ENCODE measurements at regions not wholly inside any gene's neighbourhood (a gene's known extent, or its start where the extent isn't known, plus 50 kb on each side); places are given as distances from the start of the nearest gene placed in this dataset.
"Not testable (repeated sequence)": the region's sequence is repeated elsewhere in the genome, so short reads cannot be mapped to it uniquely, and the experiment has no call there.

GRCh38 chr2:77642339-77642738 lies 120.2 kb upstream of the LRRTM4 start:
- Histone ChIP-seq H3K4me3 (ENCODE audit: low read length) (no peak overlapping the region), H3K4me1 (ENCODE audit: control insufficient read depth, insufficient read depth, low read length) (no peaks in the 10 kb centered on the region), H3K36me3 (ENCODE audit: control insufficient read depth, insufficient read depth, low read length) (no peaks in the 10 kb centered on the region), H3K9ac (ENCODE audit: low read length) (no peak overlapping the region), H3K27me3 (ENCODE audit: control insufficient read depth, insufficient read depth, low read length) (no peaks in the 10 kb centered on the region), H3K27ac (ENCODE audit: low read depth, low read length) (no peak overlapping the region)

GRCh38 chr2:77649856-77650255 lies 127.7 kb upstream of the LRRTM4 start:
- H3K9ac ChIP-seq (ENCODE audit: low read length), result no peak overlapping the region
- H3K36me3 ChIP-seq (ENCODE audit: control insufficient read depth, insufficient read depth, low read length), result no peaks in the 10 kb centered on the region
- no peaks in the 10 kb centered on the region for H3K4me1 ChIP-seq (ENCODE audit: control insufficient read depth, insufficient read depth, low read length)
- no peaks in the 10 kb centered on the region for H3K27me3 ChIP-seq (ENCODE audit: control insufficient read depth, insufficient read depth, low read length)
- H3K27ac ChIP-seq (ENCODE audit: low read depth, low read length), result no peak overlapping the region
- H3K4me3 ChIP-seq (ENCODE audit: low read length), result no peak overlapping the region

GRCh38 chr2:77652499-77652898 lies 130.3 kb upstream of the LRRTM4 start:
- Histone ChIP-seq H3K9ac (ENCODE audit: low read length) (no peak overlapping the region), H3K27ac (ENCODE audit: low read depth, low read length) (no peak overlapping the region), H3K4me3 (ENCODE audit: low read length) (no peak overlapping the region), H3K4me1 (ENCODE audit: control insufficient read depth, insufficient read depth, low read length) (no peaks in the 10 kb centered on the region), H3K36me3 (ENCODE audit: control insufficient read depth, insufficient read depth, low read length) (no peaks in the 10 kb centered on the region), H3K27me3 (ENCODE audit: control insufficient read depth, insufficient read depth, low read length) (no peaks in the 10 kb centered on the region)

GRCh38 chr2:77664491-77664890 lies 142.3 kb upstream of the LRRTM4 start:
- Histone ChIP-seq H3K4me3 (ENCODE audit: low read length) (no peak overlapping the region), H3K9ac (ENCODE audit: low read length) (no peak overlapping the region), H3K36me3 (ENCODE audit: control insufficient read depth, insufficient read depth, low read length) (no peaks in the 10 kb centered on the region), H3K27ac (ENCODE audit: low read depth, low read length) (no peak overlapping the region), H3K27me3 (ENCODE audit: control insufficient read depth, insufficient read depth, low read length) (no peaks in the 10 kb centered on the region), H3K4me1 (ENCODE audit: control insufficient read depth, insufficient read depth, low read length) (no peaks in the 10 kb centered on the region)

GRCh38 chr2:77666251-77666980 lies 144.2 kb upstream of the LRRTM4 start:
- H3K9ac ChIP-seq (ENCODE audit: low read length), result no peak overlapping the region
- H3K27me3 ChIP-seq (ENCODE audit: control insufficient read depth, insufficient read depth, low read length), result no peaks in the 10 kb centered on the region
- no peaks in the 10 kb centered on the region for H3K36me3 ChIP-seq (ENCODE audit: control insufficient read depth, insufficient read depth, low read length)
- no peak overlapping the region for H3K4me3 ChIP-seq (ENCODE audit: low read length)
- H3K27ac ChIP-seq (ENCODE audit: low read depth, low read length), result no peak overlapping the region
- H3K4me1 ChIP-seq (ENCODE audit: control insufficient read depth, insufficient read depth, low read length), result no peaks in the 10 kb centered on the region

GRCh38 chr2:77684543-77685319 lies 162.6 kb upstream of the LRRTM4 start:
- not testable (repeated sequence) for H3K27ac ChIP-seq (ENCODE audit: low read depth, low read length); H3K27me3 ChIP-seq (ENCODE audit: control insufficient read depth, insufficient read depth, low read length); H3K4me1 ChIP-seq (ENCODE audit: control insufficient read depth, insufficient read depth, low read length); H3K4me3 ChIP-seq (ENCODE audit: low read length); H3K9ac ChIP-seq (ENCODE audit: low read length); H3K36me3 ChIP-seq (ENCODE audit: control insufficient read depth, insufficient read depth, low read length)

GRCh38 chr2:77712601-77713000 lies 190.4 kb upstream of the LRRTM4 start:
- Histone ChIP-seq H3K27me3 (ENCODE audit: control insufficient read depth, insufficient read depth, low read length) (no peaks in the 10 kb centered on the region), H3K4me1 (ENCODE audit: control insufficient read depth, insufficient read depth, low read length) (no peaks in the 10 kb centered on the region), H3K9ac (ENCODE audit: low read length) (no peak overlapping the region), H3K27ac (ENCODE audit: low read depth, low read length) (no peak overlapping the region), H3K4me3 (ENCODE audit: low read length) (no peak overlapping the region), H3K36me3 (ENCODE audit: control insufficient read depth, insufficient read depth, low read length) (no peaks in the 10 kb centered on the region)

- H3K4me1 ChIP-seq (ENCODE audit: control insufficient read depth, insufficient read depth, low read length), result no peaks in the 10 kb centered on the region
- no peaks in the 10 kb centered on the region for H3K27me3 ChIP-seq (ENCODE audit: control insufficient read depth, insufficient read depth, low read length)
- no peak overlapping the region for H3K9ac ChIP-seq (ENCODE audit: low read length)
- H3K4me3 ChIP-seq (ENCODE audit: low read length), result no peak overlapping the region
- H3K36me3 ChIP-seq (ENCODE audit: control insufficient read depth, insufficient read depth, low read length), result no peaks in the 10 kb centered on the region
- no peak overlapping the region for H3K27ac ChIP-seq (ENCODE audit: low read depth, low read length)
Observed at GRCh38 chr2:77713412-77713811, 191.2 kb upstream of the LRRTM4 start.

GRCh38 chr2:77720115-77720514 lies 197.9 kb upstream of the LRRTM4 start:
- no peaks in the 10 kb centered on the region for H3K27me3 ChIP-seq (ENCODE audit: control insufficient read depth, insufficient read depth, low read length)
- H3K4me3 ChIP-seq (ENCODE audit: low read length), result no peak overlapping the region
- H3K27ac ChIP-seq (ENCODE audit: low read depth, low read length), result no peak overlapping the region
- no peaks in the 10 kb centered on the region for H3K36me3 ChIP-seq (ENCODE audit: control insufficient read depth, insufficient read depth, low read length)
- no peak overlapping the region for H3K9ac ChIP-seq (ENCODE audit: low read length)
- H3K4me1 ChIP-seq (ENCODE audit: control insufficient read depth, insufficient read depth, low read length), result no peaks in the 10 kb centered on the region

- no peaks in the 10 kb centered on the region for H3K27me3 ChIP-seq (ENCODE audit: control insufficient read depth, insufficient read depth, low read length)
Observed at GRCh38 chr2:77721593-77721992, 199.4 kb upstream of the LRRTM4 start.

GRCh38 chr2:77725045-77725444 lies 202.9 kb upstream of the LRRTM4 start:
- Histone ChIP-seq H3K4me3 (ENCODE audit: low read length) (no peak overlapping the region), H3K4me1 (ENCODE audit: control insufficient read depth, insufficient read depth, low read length) (no peaks in the 10 kb centered on the region), H3K9ac (ENCODE audit: low read length) (no peak overlapping the region), H3K36me3 (ENCODE audit: control insufficient read depth, insufficient read depth, low read length) (no peaks in the 10 kb centered on the region), H3K27me3 (ENCODE audit: control insufficient read depth, insufficient read depth, low read length) (no peaks in the 10 kb centered on the region), H3K27ac (ENCODE audit: low read depth, low read length) (no peak overlapping the region)

More at GRCh38 chr2:77721593-77721992, 199.4 kb upstream of the LRRTM4 start:
- H3K36me3 ChIP-seq (ENCODE audit: control insufficient read depth, insufficient read depth, low read length), result no peaks in the 10 kb centered on the region
- no peak overlapping the region for H3K4me3 ChIP-seq (ENCODE audit: low read length)
- H3K9ac ChIP-seq (ENCODE audit: low read length), result no peak overlapping the region
- no peaks in the 10 kb centered on the region for H3K4me1 ChIP-seq (ENCODE audit: control insufficient read depth, insufficient read depth, low read length)
- no peak overlapping the region for H3K27ac ChIP-seq (ENCODE audit: low read depth, low read length)

GRCh38 chr2:77734662-77735340 lies 212.6 kb upstream of the LRRTM4 start:
- not testable (repeated sequence) for H3K9ac ChIP-seq (ENCODE audit: low read length); H3K4me3 ChIP-seq (ENCODE audit: low read length); H3K4me1 ChIP-seq (ENCODE audit: control insufficient read depth, insufficient read depth, low read length)

More at GRCh38 chr2:77734662-77735340, 212.6 kb upstream of the LRRTM4 start:
- H3K27ac ChIP-seq (ENCODE audit: low read depth, low read length); H3K36me3 ChIP-seq (ENCODE audit: control insufficient read depth, insufficient read depth, low read length); H3K27me3 ChIP-seq (ENCODE audit: control insufficient read depth, insufficient read depth, low read length): not testable (repeated sequence)
